OCI-LY3 (cell line): ENCODE measurements at regions not wholly inside any gene's neighbourhood (a gene's known extent, or its start where the extent isn't known, plus 50 kb on each side); places are given as distances from the start of the nearest gene placed in this dataset.
A peak's percentile ranks its signal among the peaks of the same experiment; 100 is the strongest.

ENCODE experiments used
- EZH2phosphoT487 ChIP-seq: fragments of 200-600 bp; shearing (Covaris generic); IDR thresholded peaks from 2 replicates; pipeline ENCODE4 v1.6.1; 2018; ENCODE audit warnings: antibody characterized with exemption, mixed run types, low read depth
- TF ChIP-seq, protein P1 (sequence below): fragments of 200-600, 300-600 bp; sonication (generic); IDR thresholded peaks from 2 replicates; pipeline ENCODE4 v1.5.1; 2014; ENCODE audit warnings: antibody characterized with exemption, low read length, low read depth

DNA sequence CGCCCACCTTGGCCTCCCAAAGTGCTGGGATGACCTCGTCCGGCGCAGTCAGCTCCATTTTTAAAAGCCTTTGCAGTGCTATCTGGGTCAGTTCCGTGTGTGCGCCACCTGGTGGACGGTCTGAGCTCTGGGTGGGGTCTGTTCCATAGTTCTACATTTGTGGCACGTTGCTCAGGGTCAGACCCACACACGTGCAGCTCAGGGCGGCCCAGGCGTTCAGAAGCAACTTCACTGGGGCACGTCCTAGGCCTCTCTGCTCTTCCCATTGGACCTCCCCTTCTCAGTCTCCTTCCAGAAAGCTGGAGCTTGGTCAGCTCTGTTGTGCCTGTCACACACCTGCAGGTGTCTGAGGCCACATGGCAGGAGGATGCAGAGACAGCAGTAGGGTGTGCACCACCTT lies 137.9 kb downstream of the DNAJB6 start:
- TF ChIP-seq, protein P1, sequence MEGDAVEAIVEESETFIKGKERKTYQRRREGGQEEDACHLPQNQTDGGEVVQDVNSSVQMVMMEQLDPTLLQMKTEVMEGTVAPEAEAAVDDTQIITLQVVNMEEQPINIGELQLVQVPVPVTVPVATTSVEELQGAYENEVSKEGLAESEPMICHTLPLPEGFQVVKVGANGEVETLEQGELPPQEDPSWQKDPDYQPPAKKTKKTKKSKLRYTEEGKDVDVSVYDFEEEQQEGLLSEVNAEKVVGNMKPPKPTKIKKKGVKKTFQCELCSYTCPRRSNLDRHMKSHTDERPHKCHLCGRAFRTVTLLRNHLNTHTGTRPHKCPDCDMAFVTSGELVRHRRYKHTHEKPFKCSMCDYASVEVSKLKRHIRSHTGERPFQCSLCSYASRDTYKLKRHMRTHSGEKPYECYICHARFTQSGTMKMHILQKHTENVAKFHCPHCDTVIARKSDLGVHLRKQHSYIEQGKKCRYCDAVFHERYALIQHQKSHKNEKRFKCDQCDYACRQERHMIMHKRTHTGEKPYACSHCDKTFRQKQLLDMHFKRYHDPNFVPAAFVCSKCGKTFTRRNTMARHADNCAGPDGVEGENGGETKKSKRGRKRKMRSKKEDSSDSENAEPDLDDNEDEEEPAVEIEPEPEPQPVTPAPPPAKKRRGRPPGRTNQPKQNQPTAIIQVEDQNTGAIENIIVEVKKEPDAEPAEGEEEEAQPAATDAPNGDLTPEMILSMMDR: peak; percentile 44
- TF ChIP-seq EZH2phosphoT487: no peak
